ENCODE measurements at regions not wholly inside any gene's neighbourhood (a gene's known extent, or its start where the extent isn't known, plus 50 kb on each side); places are given as distances from the start of the nearest gene placed in this dataset.
A peak's percentile ranks its signal among the peaks of the same experiment; 100 is the strongest.
"Not testable (repeated sequence)": the region's sequence is repeated elsewhere in the genome, so short reads cannot be mapped to it uniquely, and the experiment has no call there.

DNA sequence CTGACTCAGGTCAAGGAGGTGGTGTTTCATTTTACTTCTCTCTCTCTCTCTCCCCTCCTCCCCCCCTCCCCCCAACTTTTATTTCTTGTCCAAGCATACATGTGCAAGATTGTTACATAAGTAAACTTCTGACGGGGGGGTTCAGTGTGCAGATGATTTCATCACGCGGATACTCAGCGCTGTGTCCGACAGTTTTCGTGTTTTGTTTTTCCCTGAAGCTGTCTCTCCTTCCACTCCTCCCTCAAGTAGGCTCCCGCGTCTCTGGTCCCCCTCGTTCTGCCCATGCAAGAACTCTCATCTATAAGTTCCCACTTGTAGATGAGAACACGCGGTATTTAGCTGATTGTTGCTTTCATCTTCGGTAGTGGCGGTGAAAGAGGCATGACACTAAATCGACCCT is 111.0 kb upstream of the ANKRD30BL start:
- DNase-seq (ENCODE audit: low read depth in 2 of 2), result no peak

- not testable (repeated sequence) for DNase-seq (ENCODE audit: low read depth in 2 of 2)
Observed at GRCh38 chr2:132273585-132273984, 111.8 kb upstream of the ANKRD30BL start.

DNA sequence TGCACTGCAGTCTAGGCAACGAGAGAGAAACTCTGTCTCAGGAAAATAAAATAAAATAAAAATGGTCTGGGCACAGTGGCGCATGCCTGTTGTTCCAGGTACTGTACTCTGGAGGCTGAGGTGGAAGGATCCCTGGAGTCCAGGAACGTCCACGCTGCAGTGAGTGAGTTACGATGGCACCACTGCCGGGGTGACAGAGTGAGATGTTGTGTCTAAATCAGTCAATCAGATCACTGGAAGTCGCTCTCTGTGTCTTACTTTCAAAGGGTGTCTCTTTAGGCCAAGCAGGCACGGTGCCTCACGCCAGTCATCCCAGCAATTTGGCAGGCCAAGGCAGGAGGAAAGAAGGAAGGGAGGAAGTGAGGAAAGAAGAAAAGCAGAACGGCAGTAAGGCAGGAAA is 112.2 kb upstream of the ANKRD30BL start:
- no peak for DNase-seq (ENCODE audit: low read depth in 2 of 2)

DNA sequence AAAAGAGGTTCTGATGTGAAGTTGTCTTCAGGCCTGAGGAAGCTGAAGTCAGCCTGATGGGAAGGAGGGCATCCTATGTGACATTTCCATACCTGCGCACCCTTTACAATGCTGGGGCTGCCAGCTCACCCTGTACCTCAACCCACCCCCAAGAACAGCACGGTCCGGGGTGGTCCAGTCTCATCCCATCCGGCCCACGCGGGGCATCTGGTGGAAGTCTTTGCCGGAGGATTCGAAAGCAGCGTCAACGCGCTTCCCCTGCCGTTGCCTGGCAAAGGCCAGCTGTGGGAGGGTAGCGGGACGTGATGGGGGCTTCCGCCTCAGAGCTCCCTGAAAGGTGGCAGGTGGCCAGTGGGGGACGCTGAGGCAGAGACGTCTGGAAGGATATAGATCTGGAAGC is 113.6 kb upstream of the ANKRD30BL start:
- DNase-seq (ENCODE audit: low read depth in 2 of 2), result no peak

GRCh38 chr2:132276571-132276981 is 114.8 kb upstream of the ANKRD30BL start:
- DNase-seq (ENCODE audit: low read depth in 2 of 2), result no peak

DNA sequence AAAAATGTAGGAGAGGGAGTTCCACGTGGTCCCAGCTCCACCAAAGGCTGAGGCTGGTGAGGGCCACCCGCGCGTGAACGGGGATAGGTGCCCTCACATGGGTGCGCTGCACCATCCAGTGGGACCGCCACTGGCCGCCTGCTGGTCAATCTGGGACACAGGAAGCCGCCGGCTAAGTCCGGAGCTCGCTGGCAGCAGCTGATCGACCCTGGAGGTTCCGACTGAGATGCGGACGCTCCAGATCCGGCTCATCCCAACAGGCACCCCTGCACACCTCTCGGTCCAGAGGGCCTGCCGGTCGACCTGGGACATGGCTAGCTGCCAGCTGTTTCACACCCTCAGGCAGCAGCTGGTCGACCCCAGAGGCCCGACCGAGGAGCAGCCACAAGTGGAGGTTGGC is 116.5 kb upstream of the ANKRD30BL start:
- no peak for DNase-seq (ENCODE audit: low read depth in 2 of 2)

GRCh38 chr2:132279344-132279743 is 117.6 kb upstream of the ANKRD30BL start:
- no peak for DNase-seq (ENCODE audit: low read depth in 2 of 2)

DNA sequence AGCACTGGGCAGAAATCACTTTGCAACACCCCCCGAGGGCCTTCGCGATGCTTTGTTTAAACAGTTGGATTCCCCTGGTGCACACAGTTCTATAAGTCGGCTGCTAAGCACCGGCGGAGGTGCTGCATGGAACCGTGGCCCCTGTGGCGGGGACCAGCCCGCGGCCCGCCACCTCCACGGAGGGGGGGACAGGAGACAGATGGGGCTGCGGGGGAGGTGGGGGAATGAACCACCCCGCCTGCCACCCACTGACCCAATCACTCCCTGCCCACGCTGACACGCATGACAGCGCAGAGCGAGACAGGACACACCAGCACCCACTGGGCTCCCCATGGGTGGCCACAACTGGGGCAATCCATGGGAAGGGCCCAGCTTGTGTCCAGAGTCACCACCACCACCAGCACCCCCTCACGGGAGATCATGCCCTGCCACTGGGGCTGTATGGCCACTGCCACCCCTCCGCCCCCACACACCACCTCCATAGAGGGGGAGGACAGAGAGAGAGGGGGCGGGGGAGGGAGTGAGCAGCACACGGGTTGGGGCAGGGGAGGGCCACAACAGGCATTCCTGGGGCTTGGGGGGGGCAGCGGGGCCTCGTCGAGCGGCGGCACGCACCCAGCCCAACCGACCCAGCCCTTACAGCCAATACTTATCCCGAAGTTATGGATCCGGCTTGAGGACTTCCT is 118.3 kb upstream of the ANKRD30BL start:
- no peak for DNase-seq (ENCODE audit: low read depth in 2 of 2)

GRCh38 chr2:132280912-132281311 is 119.2 kb upstream of the ANKRD30BL start:
- DNase-seq (ENCODE audit: low read depth in 2 of 2), result no peak

DNA sequence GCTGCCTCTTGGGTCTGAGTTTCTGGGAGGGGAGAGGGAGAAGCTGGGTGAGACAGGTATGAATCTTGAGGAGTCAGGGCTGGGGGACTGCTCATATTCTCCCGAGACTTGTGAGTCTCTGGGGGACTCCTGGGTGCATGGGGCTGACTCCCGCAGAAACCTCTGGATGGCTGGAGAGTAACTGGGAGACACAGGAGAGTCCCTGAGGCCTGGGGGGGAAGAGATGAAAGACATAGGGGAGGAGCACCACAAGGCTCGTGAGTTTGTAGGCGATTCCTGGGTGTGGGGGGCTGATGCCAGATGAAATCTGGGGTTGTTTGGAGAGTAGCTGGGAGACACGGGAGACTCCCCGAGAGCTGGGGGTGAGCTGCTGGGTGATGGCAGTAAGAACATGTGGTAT is 120.4 kb upstream of the ANKRD30BL start:
- not testable (repeated sequence) for DNase-seq (ENCODE audit: low read depth in 2 of 2)

- no peak for DNase-seq (ENCODE audit: low read depth in 2 of 2)
Observed at GRCh38 chr2:132282911-132283310, 121.2 kb upstream of the ANKRD30BL start.

DNA sequence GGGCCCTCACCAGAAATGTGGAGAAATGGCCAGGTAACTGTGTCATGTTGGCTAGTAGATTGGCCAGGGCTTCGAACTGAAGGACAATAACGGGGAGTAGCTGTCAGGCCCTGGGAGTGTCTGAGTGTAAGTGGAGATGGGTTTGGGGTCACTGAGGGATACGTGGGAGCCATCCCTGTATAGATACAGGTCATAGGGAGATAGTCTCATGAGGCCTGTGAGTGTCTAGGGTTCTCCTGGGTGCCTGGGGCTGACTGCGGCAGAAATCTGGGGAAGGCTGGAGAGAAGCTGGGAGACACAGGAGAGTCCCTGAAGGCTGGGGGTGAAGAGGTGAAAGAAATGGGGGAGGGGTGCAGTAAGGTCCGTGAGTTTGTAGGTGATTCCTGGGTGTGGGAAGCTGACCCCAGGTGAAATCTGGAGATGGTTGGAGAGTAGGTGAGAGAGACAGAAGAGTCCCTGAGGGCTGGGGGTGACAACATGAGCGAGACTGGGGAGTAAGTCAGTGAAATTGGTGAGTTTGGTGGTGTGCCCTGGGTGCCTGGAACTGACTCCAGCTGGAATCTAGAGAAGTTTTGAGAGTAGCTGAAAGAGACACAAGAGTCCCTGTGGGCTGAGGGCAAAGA is 124.6 kb upstream of the ANKRD30BL start:
- DNase-seq (ENCODE audit: low read depth in 2 of 2), result not testable (repeated sequence)

GRCh38 chr2:132287910-132288309 is 126.2 kb upstream of the ANKRD30BL start:
- not testable (repeated sequence) for DNase-seq (ENCODE audit: low read depth in 2 of 2)

- not testable (repeated sequence) for DNase-seq (ENCODE audit: low read depth in 2 of 2)
Observed at GRCh38 chr2:132289138-132289537, 127.4 kb upstream of the ANKRD30BL start.

- not testable (repeated sequence) for DNase-seq (ENCODE audit: low read depth in 2 of 2)
Observed at GRCh38 chr2:132289812-132290211, 126.8 kb upstream of the GPR39 start.

DNA sequence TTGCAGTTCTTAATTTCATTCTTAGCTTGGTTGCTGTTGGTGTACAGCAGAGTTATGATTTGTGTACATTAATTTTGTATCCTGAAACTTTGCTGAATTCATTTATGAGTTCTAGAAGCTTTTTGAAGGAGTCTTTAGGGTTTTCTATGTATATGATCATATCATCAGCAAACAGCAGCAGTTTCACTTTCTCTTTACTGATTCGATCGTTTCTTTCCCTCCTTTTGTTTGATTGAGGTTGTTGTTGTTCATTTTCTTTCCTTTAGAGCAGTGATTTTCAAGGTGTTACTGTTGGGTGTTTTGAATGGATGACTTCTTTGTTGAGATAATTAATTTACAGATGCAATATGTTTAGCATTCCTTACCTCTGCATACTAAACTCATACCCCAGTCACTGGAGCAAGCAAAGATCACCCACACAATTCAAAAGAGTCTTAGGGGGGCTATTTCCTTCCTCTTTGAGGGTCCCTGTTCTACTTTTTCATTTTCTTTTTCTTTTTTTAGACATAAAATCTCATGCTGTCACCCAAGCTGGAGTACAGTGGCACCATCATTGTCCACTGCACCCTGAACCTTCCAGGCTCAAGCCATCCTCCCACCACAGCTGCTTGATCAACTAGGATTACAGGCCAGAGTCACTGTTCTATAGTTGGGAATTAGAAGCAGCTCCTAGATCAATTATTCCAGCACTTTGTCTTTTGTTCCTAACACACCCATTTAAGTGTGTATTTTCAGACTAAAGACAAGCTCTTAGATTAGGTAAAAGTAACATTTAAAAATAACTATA is 115.8 kb upstream of the GPR39 start:
- DNase-seq (ENCODE audit: low read depth in 2 of 2), result not testable (repeated sequence)

- peak; percentile 18 to 20 for DNase-seq (ENCODE audit: low read depth in 2 of 2)
Observed at GRCh38 chr2:132304661-132305380, 111.8 kb upstream of the GPR39 start.

DNA sequence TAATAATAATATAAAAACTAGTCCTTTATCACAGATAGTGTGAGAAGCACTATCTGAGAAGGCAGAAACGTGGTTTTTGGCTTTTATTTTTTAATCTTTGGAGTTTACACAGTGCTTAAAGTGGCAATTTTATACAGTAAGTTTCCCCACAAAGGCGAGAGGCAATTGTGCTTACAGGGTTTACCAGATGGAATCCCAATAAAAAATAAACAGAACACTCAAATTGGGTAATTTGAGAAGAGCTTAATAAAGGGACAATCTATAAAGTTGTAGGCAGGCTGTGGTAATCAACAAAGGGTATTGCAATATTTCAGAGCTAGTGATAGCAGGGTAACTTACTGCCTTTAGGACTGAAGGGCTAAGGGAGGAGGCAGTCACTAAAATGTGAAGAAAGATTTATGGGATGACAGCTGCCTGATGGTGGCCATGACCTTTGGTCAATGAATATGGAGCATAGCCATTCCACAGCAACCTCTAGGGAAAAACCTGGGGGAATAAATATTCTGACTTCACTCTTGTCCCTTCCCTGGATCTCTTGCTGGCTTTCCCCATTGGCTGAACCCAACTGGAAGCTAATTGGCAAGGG is 108.9 kb upstream of the GPR39 start:
- not testable (repeated sequence) for DNase-seq (ENCODE audit: low read depth in 2 of 2)

- DNase-seq (ENCODE audit: low read depth in 2 of 2), result not testable (repeated sequence)
Observed at GRCh38 chr2:132309203-132309602, 107.4 kb upstream of the GPR39 start.

DNA sequence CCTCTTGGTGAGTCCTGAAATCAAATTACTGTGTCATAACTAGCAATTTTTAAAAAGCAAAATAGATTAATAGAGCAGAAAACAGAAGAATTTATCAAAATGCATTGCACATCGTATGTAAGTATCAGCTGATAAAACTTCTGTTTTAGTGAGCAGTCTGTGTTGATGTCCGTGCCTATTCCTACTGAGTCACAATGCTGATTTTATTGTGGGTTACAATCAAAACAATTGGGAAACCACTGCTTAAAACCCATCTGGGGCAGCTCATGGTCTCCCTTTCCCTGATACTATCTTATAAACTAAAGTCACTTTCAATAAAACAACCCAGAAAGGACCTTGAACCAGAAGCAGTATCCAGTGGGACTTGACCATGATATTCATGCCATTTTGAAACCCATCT is 101.1 kb upstream of the GPR39 start:
- DNase-seq (ENCODE audit: low read depth in 2 of 2), result not testable (repeated sequence)

GRCh38 chr2:132317026-132317680 is 99.5 kb upstream of the GPR39 start:
- DNase-seq (ENCODE audit: low read depth in 2 of 2), result not testable (repeated sequence)

All from fibroblast of skin of left quadriceps (primary cell).